ENCODE measurements at regions not wholly inside any gene's neighbourhood (a gene's known extent, or its start where the extent isn't known, plus 50 kb on each side); places are given as distances from the start of the nearest gene placed in this dataset.

GRCh38 chr11:104645261-104646222 lies 252.7 kb downstream of the CASP12 start:
- TF ChIP-seq, protein P1, sequence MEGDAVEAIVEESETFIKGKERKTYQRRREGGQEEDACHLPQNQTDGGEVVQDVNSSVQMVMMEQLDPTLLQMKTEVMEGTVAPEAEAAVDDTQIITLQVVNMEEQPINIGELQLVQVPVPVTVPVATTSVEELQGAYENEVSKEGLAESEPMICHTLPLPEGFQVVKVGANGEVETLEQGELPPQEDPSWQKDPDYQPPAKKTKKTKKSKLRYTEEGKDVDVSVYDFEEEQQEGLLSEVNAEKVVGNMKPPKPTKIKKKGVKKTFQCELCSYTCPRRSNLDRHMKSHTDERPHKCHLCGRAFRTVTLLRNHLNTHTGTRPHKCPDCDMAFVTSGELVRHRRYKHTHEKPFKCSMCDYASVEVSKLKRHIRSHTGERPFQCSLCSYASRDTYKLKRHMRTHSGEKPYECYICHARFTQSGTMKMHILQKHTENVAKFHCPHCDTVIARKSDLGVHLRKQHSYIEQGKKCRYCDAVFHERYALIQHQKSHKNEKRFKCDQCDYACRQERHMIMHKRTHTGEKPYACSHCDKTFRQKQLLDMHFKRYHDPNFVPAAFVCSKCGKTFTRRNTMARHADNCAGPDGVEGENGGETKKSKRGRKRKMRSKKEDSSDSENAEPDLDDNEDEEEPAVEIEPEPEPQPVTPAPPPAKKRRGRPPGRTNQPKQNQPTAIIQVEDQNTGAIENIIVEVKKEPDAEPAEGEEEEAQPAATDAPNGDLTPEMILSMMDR (conservative IDR thresholded peaks at IDR 0.05; ENCODE audit: control insufficient read depth, insufficient read depth, low read depth, low read length): no peak
- no peak for DNase-seq (ENCODE audit: low read depth)
- no peak overlapping the region for H3K4me3 ChIP-seq (ENCODE audit: control insufficient read depth, low read depth, low read length)

- DNase-seq (ENCODE audit: low read depth): no peak
- TF ChIP-seq, protein P1 (conservative IDR thresholded peaks at IDR 0.05; ENCODE audit: control insufficient read depth, insufficient read depth, low read depth, low read length): no peak
- H3K4me3 ChIP-seq (ENCODE audit: control insufficient read depth, low read depth, low read length): no peak overlapping the region
Observed at GRCh38 chr11:104637662-104638170, 260.5 kb downstream of the CASP12 start.

DNA sequence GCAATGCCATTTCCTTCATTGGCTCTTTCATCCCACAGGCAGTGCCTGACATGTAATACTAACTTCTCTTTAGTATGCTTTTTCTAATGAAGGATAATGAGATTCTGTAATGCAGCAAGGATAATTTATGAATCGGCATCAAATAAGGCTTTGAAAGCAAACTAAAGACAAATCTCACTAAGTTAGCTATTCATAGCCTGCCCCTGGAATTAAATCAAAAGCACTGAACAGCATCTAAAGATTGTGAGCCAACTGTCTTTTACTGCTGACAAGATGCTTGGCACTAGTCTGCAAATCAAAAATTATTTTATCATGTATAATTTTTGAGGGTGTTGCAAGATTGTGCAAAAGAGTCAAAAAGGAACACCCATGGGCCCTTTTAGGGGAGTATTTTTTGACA lies 265.0 kb downstream of the CASP12 start:
- DNase-seq (ENCODE audit: low read depth): no peak
- H3K4me3 ChIP-seq (ENCODE audit: control insufficient read depth, low read depth, low read length): no peak overlapping the region
- TF ChIP-seq, protein P1 (conservative IDR thresholded peaks at IDR 0.05; ENCODE audit: control insufficient read depth, insufficient read depth, low read depth, low read length): no peak

GRCh38 chr11:104630352-104630751 lies 267.9 kb downstream of the CASP12 start:
- TF ChIP-seq, protein P1 (conservative IDR thresholded peaks at IDR 0.05; ENCODE audit: control insufficient read depth, insufficient read depth, low read depth, low read length): no peak
- no peak for DNase-seq (ENCODE audit: low read depth)
- no peak overlapping the region for H3K4me3 ChIP-seq (ENCODE audit: control insufficient read depth, low read depth, low read length)

- TF ChIP-seq, protein P1 (conservative IDR thresholded peaks at IDR 0.05; ENCODE audit: control insufficient read depth, insufficient read depth, low read depth, low read length): no peak
- DNase-seq (ENCODE audit: low read depth): peak; percentile 76
- no peak overlapping the region for H3K4me3 ChIP-seq (ENCODE audit: control insufficient read depth, low read depth, low read length)
Observed at GRCh38 chr11:104625246-104625645, 273.0 kb downstream of the CASP12 start.

DNA sequence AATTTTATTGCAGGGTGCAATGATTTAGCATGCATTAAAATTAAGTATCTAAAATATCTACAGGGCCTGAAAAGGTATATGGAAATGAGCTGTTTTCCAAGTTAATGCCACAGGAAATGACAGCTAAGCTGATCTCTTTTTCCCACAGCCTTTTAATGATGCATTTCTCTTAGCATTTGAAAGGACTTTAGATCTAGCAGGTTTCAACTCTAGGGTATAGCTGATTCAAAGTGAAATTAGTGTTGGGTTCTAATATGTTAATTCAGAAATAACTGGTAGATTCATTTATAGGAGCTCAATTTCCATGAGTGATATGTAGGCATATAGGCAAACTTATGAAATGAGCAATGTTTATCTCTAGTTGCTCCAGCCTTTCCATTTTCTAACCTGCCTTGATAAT lies 274.2 kb downstream of the CASP12 start:
- no peak overlapping the region for H3K4me3 ChIP-seq (ENCODE audit: control insufficient read depth, low read depth, low read length)
- TF ChIP-seq, protein P1 (conservative IDR thresholded peaks at IDR 0.05; ENCODE audit: control insufficient read depth, insufficient read depth, low read depth, low read length): no peak
- DNase-seq (ENCODE audit: low read depth): no peak

Measured in fibroblast of mammary gland (primary cell).